Prostate gland (tissue), 2 donors: ENCODE measurements at regions not wholly inside any gene's neighbourhood (a gene's known extent, or its start where the extent isn't known, plus 50 kb on each side); places are given as distances from the start of the nearest gene placed in this dataset.

Experiments used
- CTCF ChIP-seq, 4 experiments: fragments of 200-600 bp in 2 of 4; fragments of 450-650 bp in 2 of 4; sonication (generic) in 2 of 4; IDR thresholded peaks; 1 replicate in 3 of 4; 2 replicates in 1 of 4; pipeline ENCODE4 v1.5.1; 2016 to 2019; ENCODE audit warnings: antibody characterized with exemption in 4 of 4, mild to moderate bottlenecking in 2 of 4, moderate library complexity in 2 of 4
- POLR2A ChIP-seq: fragments of 450-650 bp; IDR thresholded peaks from one replicate; pipeline ENCODE4 v1.6.1; 2016; ENCODE audit warnings: antibody characterized with exemption, mild to moderate bottlenecking
- POLR2AphosphoS5 ChIP-seq: sonication (generic); formaldehyde crosslinking; IDR thresholded peaks from one replicate; pipeline ENCODE4 v1.6.1; 2017; ENCODE audit warnings: antibody characterized with exemption

DNA sequence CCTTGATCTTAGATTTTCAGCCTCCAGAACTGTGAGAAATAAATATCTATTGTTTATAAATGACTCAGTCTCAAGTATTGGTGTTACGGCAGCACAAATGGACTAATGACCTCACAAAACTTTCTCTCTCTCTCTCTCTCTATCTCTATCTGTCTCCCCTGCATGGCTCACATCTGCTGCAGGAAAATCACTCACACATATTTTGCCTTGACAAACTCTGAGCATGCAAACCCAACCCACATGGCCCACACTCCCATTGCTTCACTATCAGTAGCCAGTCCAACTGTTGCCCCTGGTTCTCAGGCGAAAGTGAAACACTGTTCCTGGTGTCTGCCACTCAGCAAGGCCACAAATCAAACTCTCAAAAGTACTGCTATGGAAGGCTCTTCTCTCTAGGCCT lies 66.4 kb upstream of the PIK3R1 start:
- no peak for TF ChIP-seq CTCF (IDR thresholded peaks at IDR 0.05)
- no peak for TF ChIP-seq POLR2A
- no peak for TF ChIP-seq POLR2AphosphoS5
